ENCODE measurements at regions not wholly inside any gene's neighbourhood (a gene's known extent, or its start where the extent isn't known, plus 50 kb on each side); places are given as distances from the start of the nearest gene placed in this dataset.

DNA sequence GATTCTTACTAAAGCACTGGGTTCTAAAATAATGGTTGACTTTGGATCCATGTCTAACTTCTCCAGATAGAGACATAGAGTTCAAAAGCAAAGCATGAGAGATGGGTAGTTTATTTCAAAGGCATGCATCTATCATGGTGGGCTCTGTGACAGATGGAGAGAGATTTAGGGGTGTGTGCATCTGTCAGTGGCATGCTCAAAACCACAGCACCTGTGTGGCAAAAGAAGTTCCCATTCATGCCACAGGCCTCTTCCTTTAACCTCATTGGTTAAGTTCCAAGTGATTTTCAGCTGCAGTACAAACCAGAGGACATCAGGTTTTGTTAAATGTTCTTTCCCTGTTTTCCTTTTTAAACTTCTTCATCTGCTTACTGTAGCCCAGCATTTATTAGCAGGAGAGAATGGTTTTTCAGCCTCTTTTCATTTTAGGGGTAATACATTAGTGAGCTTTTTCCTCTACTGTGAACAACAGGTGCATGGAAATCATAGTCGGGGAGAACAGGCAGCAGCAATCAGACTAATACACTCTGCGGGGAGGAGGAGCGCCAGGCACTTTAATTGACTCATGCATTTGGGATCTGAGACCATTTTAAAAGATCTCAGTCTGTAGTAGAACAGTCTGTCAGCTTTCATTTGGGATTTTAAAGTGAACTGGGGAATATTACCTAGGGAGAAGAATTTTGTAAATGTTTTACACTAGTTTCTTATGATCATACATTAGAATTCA is 52.4 kb upstream of the UPP2 start:
- H3K4me1 ChIP-seq (ENCODE audit: control insufficient read depth in 1 of 2, insufficient read depth in 2 of 2, low read length in 2 of 2) = no peaks in the 10 kb centered on the region
- H3K27me3 ChIP-seq (ENCODE audit: insufficient read depth, low read length) = no peaks in the 10 kb centered on the region
- DNase-seq (ENCODE audit: low read depth, low spot score) = no peak
- no peak overlapping the region for H2AFZ ChIP-seq (ENCODE audit: low read depth, low read length, poor library complexity, severe bottlenecking)
- TF ChIP-seq TCF7L2 (IDR thresholded peaks at IDR 0.05; ENCODE audit: borderline replicate concordance, extremely low read depth, insufficient read depth, insufficient read length) (no peak), ZNF274 (IDR thresholded peaks at IDR 0.05; ENCODE audit: low read depth, low read length) (no peak), SIN3A (IDR thresholded peaks at IDR 0.05; ENCODE audit: low read depth) (no peak), SRF (IDR thresholded peaks at IDR 0.05; ENCODE audit: low read depth) (no peak)
- TF ChIP-seq, protein P1, sequence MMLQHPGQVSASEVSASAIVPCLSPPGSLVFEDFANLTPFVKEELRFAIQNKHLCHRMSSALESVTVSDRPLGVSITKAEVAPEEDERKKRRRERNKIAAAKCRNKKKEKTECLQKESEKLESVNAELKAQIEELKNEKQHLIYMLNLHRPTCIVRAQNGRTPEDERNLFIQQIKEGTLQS (IDR thresholded peaks at IDR 0.05) = no peak
- TF ChIP-seq, protein P2, sequence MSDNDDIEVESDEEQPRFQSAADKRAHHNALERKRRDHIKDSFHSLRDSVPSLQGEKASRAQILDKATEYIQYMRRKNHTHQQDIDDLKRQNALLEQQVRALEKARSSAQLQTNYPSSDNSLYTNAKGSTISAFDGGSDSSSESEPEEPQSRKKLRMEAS (IDR thresholded peaks at IDR 0.05) = no peak
- RAD21 ChIA-PET (ENCODE audit: low non-redundant PET in 1 of 2, low total read pairs in 2 of 2, uncharacterized antibody in 2 of 2, unreplicated experiment in 2 of 2) = no interaction called here
- POLR2A ChIA-PET = no interaction called here
- CTCF ChIA-PET = no interaction called here
- no peak for ATAC-seq
- intact Hi-C loops (cut with micrococcal nuclease) = no loop called here
- no peak overlapping the region for H3K27ac ChIP-seq (ENCODE audit: low read depth, low read length)
- no peaks in the 10 kb centered on the region for H3K9me2 ChIP-seq (ENCODE audit: insufficient read depth)
- no peaks in the 10 kb centered on the region for H3K9me3 ChIP-seq (ENCODE audit: control insufficient read depth in 1 of 2, insufficient read depth in 1 of 2, low read depth in 1 of 2, low read length in 2 of 2)
- no peaks in the 10 kb centered on the region for H3K79me2 ChIP-seq (ENCODE audit: insufficient read depth, low read length)
- H3K36me3 ChIP-seq (ENCODE audit: control insufficient read depth in 1 of 2, insufficient read depth in 2 of 2, low read length in 2 of 2) = no peaks in the 10 kb centered on the region
- no peak overlapping the region for H3K4me3 ChIP-seq (replicated peaks in 1 of 2; ENCODE audit: low read depth in 1 of 2, low read length in 2 of 2)
- BruUV-seq (replicated peaks) = no TSS peak
- no peaks in the 10 kb centered on the region for H4K20me1 ChIP-seq (ENCODE audit: insufficient read depth)
- H3K4me2 ChIP-seq (ENCODE audit: low read length) = no peak overlapping the region
- no peak overlapping the region for H3K9ac ChIP-seq (ENCODE audit: low read length)

DNA sequence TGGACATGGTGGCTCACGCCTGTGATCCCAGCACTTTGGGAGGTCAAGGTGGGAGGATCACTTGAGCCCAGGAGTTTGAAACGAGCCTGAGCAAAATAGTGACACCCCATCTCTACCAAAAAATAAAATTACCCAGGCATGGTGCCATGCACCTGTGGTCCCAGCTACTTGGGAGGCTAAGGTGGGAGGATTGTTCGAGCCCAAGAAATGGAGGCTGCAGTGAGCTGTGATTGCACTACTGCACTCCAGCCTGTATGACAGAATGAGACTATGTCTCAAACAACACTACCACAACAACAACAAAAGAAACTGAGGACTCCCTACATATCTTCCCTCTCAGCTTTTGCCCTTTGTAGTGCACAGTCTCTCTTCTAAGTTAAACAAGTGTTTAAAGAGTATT is 53.3 kb upstream of the UPP2 start:
- CTCF ChIA-PET = no interaction called here
- ATAC-seq (no peak), DNase-seq (ENCODE audit: low read depth, low spot score) (no peak)
- Histone ChIP-seq H3K4me1 (ENCODE audit: control insufficient read depth in 1 of 2, insufficient read depth in 2 of 2, low read length in 2 of 2) (no peaks in the 10 kb centered on the region), H3K9me3 (ENCODE audit: control insufficient read depth in 1 of 2, insufficient read depth in 1 of 2, low read depth in 1 of 2, low read length in 2 of 2) (no peaks in the 10 kb centered on the region), H3K4me2 (ENCODE audit: low read length) (no peak overlapping the region), H3K9me2 (ENCODE audit: insufficient read depth) (no peaks in the 10 kb centered on the region), H4K20me1 (ENCODE audit: insufficient read depth) (no peaks in the 10 kb centered on the region), H3K27me3 (ENCODE audit: insufficient read depth, low read length) (no peaks in the 10 kb centered on the region), H3K4me3 (replicated peaks in 1 of 2; ENCODE audit: low read depth in 1 of 2, low read length in 2 of 2) (no peak overlapping the region), H3K27ac (ENCODE audit: low read depth, low read length) (no peak overlapping the region), H3K79me2 (ENCODE audit: insufficient read depth, low read length) (no peaks in the 10 kb centered on the region), H2AFZ (ENCODE audit: low read depth, low read length, poor library complexity, severe bottlenecking) (no peak overlapping the region), H3K36me3 (ENCODE audit: control insufficient read depth in 1 of 2, insufficient read depth in 2 of 2, low read length in 2 of 2) (no peaks in the 10 kb centered on the region), H3K9ac (ENCODE audit: low read length) (no peak overlapping the region)
- TF ChIP-seq CBX3 (IDR thresholded peaks at IDR 0.05; ENCODE audit: low read depth) = no peak
- TF ChIP-seq, protein P2 (IDR thresholded peaks at IDR 0.05) = no peak
- no peak for TF ChIP-seq SIN3A (IDR thresholded peaks at IDR 0.05; ENCODE audit: low read depth)
- TF ChIP-seq SP1 (IDR thresholded peaks at IDR 0.05; ENCODE audit: low read depth) = no peak
- TF ChIP-seq TCF7L2 (IDR thresholded peaks at IDR 0.05; ENCODE audit: borderline replicate concordance, extremely low read depth, insufficient read depth, insufficient read length) = no peak
- no peak for TF ChIP-seq POLR2AphosphoS5 (IDR thresholded peaks at IDR 0.05; ENCODE audit: low read depth, low read length)
- RAD21 ChIA-PET (ENCODE audit: low non-redundant PET in 1 of 2, low total read pairs in 2 of 2, uncharacterized antibody in 2 of 2, unreplicated experiment in 2 of 2) = no interaction called here
- POLR2A ChIA-PET = no interaction called here
- no TSS peak for BruUV-seq (replicated peaks)
- intact Hi-C loops (cut with micrococcal nuclease) = no loop called here
